ENCODE measurements at regions not wholly inside any gene's neighbourhood (a gene's known extent, or its start where the extent isn't known, plus 50 kb on each side); places are given as distances from the start of the nearest gene placed in this dataset.

DNA sequence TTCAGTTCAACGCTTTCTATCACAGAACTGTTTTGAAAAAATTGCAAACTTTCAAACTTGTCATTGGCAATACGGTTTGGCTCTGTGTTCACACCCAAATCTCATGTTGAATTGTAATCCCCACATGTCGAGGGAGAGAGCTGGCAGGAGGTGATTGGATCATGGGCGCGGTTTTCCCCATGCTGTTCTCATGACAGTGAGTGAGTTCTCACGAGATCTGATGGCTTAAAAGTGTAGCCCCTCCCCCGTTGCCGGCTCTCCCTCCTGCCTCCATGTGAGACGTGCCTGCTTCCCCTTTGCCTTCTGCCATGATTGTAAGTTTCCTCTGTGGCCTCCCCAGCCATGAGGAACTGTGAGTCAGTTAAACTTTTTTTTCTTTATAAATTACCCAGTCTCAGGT is 1144.0 kb downstream of the BRD1 start:
- WGBS, 3 donors: 84 to 92% (median 91%) methylated on average over 9 of the region's 9 CpGs
- Histone ChIP-seq H3K4me1 (ENCODE audit: insufficient read depth) (no peaks in the 10 kb centered on the region), H3K9me3 (no peaks in the 10 kb centered on the region), H3K27me3 (no peaks in the 10 kb centered on the region), H3K27ac (no peak overlapping the region), H3K36me3 (no peaks in the 10 kb centered on the region), H3K4me3 (no peak overlapping the region)
- TF ChIP-seq, protein P1, sequence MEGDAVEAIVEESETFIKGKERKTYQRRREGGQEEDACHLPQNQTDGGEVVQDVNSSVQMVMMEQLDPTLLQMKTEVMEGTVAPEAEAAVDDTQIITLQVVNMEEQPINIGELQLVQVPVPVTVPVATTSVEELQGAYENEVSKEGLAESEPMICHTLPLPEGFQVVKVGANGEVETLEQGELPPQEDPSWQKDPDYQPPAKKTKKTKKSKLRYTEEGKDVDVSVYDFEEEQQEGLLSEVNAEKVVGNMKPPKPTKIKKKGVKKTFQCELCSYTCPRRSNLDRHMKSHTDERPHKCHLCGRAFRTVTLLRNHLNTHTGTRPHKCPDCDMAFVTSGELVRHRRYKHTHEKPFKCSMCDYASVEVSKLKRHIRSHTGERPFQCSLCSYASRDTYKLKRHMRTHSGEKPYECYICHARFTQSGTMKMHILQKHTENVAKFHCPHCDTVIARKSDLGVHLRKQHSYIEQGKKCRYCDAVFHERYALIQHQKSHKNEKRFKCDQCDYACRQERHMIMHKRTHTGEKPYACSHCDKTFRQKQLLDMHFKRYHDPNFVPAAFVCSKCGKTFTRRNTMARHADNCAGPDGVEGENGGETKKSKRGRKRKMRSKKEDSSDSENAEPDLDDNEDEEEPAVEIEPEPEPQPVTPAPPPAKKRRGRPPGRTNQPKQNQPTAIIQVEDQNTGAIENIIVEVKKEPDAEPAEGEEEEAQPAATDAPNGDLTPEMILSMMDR (IDR thresholded peaks at IDR 0.05): no peak
- TF ChIP-seq POLR2A (IDR thresholded peaks at IDR 0.05) (no peak), EP300 (IDR thresholded peaks at IDR 0.05) (no peak)
- no peak for DNase-seq
- intact Hi-C loops (cut with DNase I): no loop called here

DNA sequence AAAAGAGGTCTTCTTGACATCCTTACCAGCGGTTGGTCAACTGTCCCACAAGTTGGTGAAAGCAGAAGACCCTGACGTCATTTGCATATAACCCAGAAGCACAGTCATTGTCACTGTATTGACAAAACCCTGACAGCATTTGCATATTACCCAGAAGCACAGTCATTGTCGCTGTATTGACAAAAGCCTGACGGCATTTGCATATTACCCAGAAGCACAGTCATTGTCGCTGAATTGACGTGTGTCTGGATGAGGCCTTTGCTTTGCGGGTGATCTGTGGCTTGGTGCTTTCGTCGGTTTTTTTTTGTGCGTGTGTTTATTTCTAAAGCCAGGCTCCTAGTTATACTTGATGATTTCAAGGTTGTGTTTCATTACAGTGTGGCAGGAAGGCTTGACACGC is 1145.2 kb downstream of the BRD1 start:
- Histone ChIP-seq H3K36me3 (no peaks in the 10 kb centered on the region), H3K27ac (no peak overlapping the region), H3K27me3 (no peaks in the 10 kb centered on the region), H3K4me1 (ENCODE audit: insufficient read depth) (no peaks in the 10 kb centered on the region), H3K4me3 (no peak overlapping the region), H3K9me3 (no peaks in the 10 kb centered on the region)
- no peak for DNase-seq
- 87 to 96% (median 89%) methylated on average over 11 of the region's 11 CpGs for WGBS, 3 donors
- intact Hi-C loops (cut with DNase I): no loop called here
- no peak for TF ChIP-seq EP300 (IDR thresholded peaks at IDR 0.05)
- TF ChIP-seq, protein P1 (IDR thresholded peaks at IDR 0.05): no peak
- no peak for TF ChIP-seq POLR2A (IDR thresholded peaks at IDR 0.05)

DNA sequence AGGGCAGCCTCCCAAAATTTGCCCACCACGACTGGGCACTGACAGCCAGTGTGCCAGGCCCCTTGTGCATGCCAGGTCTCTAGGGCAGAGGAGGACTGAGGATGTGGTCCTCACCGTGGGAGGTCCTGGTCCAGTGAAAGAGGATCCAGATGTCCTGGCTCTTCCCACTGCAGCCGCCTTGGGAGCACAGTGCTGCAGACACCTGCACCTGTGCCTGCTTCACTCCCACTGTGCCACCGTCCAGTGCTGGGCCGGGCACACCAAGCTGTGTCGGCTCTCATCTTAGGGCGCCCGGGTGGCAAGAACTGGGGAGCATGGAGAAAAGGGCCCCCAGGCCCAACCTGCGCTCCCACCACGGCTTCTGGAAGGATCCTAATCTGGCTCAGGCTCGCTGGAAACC is 1147.1 kb downstream of the BRD1 start:
- H3K4me3 ChIP-seq: no peak overlapping the region
- H3K27me3 ChIP-seq: no peaks in the 10 kb centered on the region
- H3K36me3 ChIP-seq: no peaks in the 10 kb centered on the region
- 74 to 88% (median 84%) methylated on average over 11 of the region's 11 CpGs for WGBS, 3 donors
- no peak for DNase-seq
- H3K9me3 ChIP-seq: no peaks in the 10 kb centered on the region
- H3K27ac ChIP-seq: no peak overlapping the region
- H3K4me1 ChIP-seq (ENCODE audit: insufficient read depth): no peaks in the 10 kb centered on the region
- intact Hi-C loops (cut with DNase I): no loop called here
- TF ChIP-seq EP300 (IDR thresholded peaks at IDR 0.05): no peak
- TF ChIP-seq, protein P1 (IDR thresholded peaks at IDR 0.05): no peak
- no peak for TF ChIP-seq POLR2A (IDR thresholded peaks at IDR 0.05)

DNA sequence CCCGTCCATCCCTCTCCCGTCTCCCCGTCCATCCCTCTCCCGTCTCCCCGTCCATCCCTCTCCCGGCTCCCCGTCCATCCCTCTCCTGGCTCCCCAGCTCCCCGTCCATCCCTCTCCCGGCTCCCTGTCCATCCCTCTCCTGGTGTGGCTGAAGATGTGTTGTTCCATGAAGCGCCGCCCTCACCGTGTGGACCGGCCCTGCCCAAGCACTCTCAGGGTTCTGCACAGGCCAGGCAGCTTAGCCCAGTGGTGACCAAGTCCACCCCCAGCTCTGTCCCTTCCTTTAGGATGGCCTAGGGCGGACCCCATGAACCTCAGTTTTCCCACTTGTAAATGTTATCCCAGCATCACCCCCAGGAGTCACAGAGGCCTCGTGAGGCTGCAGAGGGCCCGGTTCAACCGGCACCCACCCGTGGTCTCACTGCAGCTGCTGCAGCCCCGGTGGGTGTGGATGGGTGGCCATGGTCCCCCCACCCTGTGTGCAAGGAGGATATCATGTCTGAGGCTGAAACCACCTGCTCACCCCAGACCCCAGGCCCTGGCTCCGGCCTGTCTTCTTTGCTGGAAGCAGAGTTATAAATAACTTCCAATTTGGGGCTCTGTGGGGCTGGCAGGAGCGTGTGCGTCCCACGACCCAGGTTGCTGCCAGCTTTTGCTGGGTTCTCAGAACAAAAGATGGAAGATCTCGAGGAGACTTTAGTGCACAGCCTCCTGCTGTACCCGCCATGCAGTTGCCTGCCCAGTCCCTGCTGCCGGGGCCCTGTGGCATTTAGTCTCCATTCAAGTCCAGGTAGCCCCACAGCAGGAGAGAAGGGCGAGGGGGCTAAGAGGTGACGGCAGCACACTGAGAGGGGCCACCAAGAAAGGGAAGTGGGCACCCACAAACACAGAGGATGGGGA is 1147.8 kb downstream of the BRD1 start:
- H3K4me1 ChIP-seq (ENCODE audit: insufficient read depth): no peaks in the 10 kb centered on the region
- 85 to 90% (median 89%) methylated on average over 28 of the region's 28 CpGs for WGBS, 3 donors
- no peak overlapping the region for H3K4me3 ChIP-seq
- H3K27ac ChIP-seq: no peak overlapping the region
- no peaks in the 10 kb centered on the region for H3K9me3 ChIP-seq
- TF ChIP-seq EP300 (IDR thresholded peaks at IDR 0.05): no peak
- TF ChIP-seq POLR2A (IDR thresholded peaks at IDR 0.05): no peak
- TF ChIP-seq, protein P1 (IDR thresholded peaks at IDR 0.05): no peak
- no peaks in the 10 kb centered on the region for H3K36me3 ChIP-seq
- intact Hi-C loops (cut with DNase I): no loop called here
- DNase-seq: no peak
- H3K27me3 ChIP-seq: no peaks in the 10 kb centered on the region
